GM19463 (cell line): ENCODE measurements at regions not wholly inside any gene's neighbourhood (a gene's known extent, or its start where the extent isn't known, plus 50 kb on each side); places are given as distances from the start of the nearest gene placed in this dataset.
"Not testable (repeated sequence)": the region's sequence is repeated elsewhere in the genome, so short reads cannot be mapped to it uniquely, and the experiment has no call there.

Experiments
- ATAC-seq: cut with Tn5 transposase; IDR thresholded peaks from one replicate; pipeline ENCODE4 v1.9.1; 2021; ENCODE audit warnings: mild to moderate bottlenecking, moderate library complexity; ENCODE audit not compliant: unreplicated experiment

DNA sequence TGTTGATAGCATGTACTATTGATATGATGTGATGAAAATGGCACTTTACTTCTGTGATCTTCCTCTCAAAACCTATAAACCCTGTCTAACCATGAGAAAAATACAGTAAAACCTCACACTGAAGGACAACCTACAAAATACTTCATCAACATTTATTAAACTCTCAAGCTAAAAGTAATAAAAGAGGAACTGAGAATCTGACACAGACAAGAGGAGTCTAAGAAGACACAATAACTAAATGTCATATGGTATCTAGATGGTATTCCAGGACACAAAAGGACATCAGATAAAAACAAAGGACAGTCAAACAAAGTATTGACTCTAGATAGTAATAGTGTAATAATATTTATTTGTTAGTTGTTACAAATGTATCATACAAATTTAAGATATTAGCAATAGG lies 655.3 kb downstream of the SH3BGRL start:
- no peak for ATAC-seq

- no peak for ATAC-seq
Measured at GRCh38 chrX:81866873-81867272, 665.0 kb downstream of the SH3BGRL start.

- no peak for ATAC-seq
Measured at GRCh38 chrX:81868979-81869378, 667.1 kb downstream of the SH3BGRL start.

- ATAC-seq: no peak
Measured at GRCh38 chrX:81874807-81875206, 672.9 kb downstream of the SH3BGRL start.

- no peak for ATAC-seq
Measured at GRCh38 chrX:81875800-81876199, 673.9 kb downstream of the SH3BGRL start.

DNA sequence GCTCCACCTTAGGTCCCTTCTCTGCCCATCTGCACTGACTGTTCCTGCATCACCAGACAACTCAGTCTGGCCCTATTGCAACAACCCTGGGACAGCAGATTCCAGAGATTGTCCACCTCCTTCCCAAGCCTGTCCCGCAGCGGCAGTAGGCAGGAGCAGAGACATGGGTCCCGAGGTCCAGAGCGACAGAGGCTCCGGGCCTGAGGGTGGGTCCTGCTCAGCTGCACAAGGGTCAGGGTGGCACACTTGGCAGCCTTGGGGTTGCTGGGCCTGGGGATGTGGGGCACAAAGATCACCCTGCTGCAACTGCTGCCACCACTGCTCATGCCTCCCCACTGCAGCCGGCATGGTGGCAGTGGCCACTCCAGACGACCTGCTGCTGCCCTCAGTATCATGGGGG lies 674.5 kb downstream of the SH3BGRL start:
- no peak for ATAC-seq

- ATAC-seq: no peak
Measured at GRCh38 chrX:81890521-81890920, 688.6 kb downstream of the SH3BGRL start.

DNA sequence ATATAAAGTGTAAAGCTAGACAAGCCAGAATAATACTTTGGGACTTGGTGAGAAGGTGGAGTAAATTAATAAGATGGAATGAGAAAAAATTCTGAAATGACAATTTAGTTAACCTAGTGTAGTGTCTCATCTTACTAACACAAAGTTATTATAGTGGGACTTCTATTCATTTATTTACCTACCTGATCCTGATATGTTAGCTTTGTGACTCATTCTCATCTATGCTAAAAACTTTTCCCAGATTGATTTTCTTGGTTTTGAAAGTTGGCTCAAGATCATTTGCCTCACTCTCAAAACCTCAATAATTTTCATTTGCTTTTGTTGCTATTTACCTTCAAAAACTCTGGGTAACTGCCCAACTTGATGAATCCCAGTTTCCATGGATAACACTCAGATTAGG lies 698.6 kb downstream of the SH3BGRL start:
- no peak for ATAC-seq

DNA sequence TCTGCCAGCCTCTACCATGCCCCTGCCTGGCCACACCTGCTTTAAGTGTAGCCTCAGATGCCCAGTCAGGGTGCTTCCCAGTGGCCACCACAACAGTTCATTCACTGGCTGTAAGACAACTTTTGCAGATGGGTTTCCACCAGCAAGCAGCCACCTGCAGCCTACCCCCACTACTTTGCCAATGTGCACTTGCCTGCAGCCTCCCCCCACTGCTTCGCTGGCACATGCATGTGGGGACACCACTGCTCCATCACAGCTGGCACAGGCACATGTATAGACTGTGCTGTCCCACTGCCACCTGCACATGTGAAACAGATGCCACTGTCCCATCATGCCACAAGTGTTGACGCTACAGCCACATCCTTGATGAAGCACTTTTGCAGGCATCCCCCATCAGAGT lies 723.9 kb downstream of the SH3BGRL start:
- no peak for ATAC-seq

- not testable (repeated sequence) for ATAC-seq
Measured at GRCh38 chrX:81945911-81946310, 744.0 kb downstream of the SH3BGRL start.

DNA sequence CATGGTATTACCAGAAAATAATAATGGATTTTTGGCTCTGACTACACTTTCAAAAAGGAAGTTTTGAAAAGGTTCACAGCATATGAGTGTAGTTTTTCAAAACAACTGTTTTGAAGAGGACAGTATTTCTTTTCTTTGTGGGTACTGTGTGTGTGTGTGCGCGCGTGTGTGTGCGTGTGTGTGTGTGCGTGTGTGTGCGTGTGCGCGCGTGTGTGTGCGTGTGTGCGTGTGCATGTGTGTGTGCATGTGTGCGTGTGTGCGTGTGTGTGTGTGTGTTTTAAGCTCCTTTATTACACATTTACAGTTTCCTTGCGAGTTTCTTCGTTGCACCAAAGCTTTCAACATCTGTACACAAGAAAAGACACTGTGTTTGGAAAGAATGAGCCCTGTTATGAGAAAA lies 755.4 kb downstream of the SH3BGRL start:
- no peak for ATAC-seq

DNA sequence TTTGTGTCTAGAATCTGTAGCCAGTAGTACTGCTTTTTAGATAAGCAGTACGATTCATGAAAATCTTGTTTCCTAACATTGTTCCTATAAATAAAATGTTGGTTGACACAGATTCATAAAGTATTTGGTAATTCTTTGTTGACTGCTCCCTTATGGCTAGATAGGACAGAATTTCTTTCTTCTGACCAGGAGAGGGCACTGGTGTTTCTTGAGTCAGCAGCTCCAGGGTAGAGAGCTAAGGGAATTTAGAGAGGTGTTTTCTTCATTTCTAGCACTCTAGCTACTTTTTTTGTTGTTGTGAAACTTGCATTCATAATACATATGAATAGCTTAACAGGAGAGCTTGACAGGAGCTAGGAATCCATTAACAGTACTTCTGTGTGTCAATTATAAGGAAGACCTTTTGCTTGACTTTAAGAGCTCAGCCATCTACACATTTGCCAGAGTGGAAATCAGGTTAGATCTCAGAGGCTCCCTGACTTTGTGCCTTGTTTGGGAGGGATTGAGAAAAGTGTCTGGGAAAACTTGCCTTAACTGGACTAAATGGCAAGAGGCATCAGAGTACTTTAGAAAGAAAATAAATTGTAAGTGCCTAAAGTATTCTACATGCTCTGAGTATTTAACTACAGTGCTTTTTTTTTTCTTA lies 756.1 kb downstream of the SH3BGRL start:
- ATAC-seq: peak; percentile 81

GRCh38 chrX:81959964-81960363 lies 758.1 kb downstream of the SH3BGRL start:
- no peak for ATAC-seq

DNA sequence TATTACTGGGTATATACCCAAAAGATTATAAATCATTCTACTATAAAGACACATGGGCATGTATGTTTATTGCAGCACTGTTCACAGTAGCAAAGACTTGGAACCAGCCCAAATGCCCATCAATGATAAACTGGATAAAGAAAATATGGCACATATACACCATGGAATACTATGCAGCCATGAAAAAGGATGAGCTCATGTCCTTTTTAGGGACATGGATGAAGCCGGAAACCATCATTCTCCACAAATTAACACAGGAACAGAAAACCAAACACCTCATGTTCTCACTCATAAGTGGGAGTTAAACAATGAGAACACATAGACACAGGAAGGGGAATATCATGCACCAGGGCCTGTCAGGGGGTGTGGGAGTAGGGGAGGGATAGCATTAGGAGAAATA lies 772.5 kb downstream of the SH3BGRL start:
- not testable (repeated sequence) for ATAC-seq

DNA sequence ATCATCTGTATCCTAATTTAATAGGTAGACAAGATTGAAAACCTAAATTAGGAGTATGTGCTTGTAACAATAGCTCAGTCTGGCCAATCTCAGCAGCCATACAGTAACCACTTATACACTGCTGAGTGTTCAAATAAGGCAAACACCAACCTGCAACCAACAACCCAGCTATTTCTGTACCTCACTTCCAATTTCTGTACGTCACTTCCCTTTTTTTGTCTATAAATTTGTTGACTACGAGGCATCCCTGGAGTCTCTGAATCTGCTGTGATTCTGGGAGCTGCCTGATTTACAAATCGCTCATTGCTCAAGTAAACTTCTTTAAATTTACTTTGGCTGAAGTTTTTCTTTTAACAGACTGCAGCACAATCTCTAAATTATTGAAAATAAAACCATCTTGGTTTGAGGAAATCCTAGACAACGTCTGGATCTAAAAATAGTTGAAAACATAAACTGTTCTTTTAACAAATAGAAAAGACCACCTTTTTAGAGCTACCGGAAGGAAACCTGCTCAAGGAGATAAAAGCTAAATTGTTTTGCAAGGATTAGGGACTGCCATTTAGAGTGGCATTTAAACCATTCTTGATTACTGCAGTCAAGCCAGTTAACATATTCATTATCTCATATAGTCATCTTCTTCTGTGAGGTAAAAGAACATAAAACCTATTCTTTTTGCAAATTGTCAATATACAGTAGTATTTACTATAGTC lies 778.1 kb downstream of the SH3BGRL start:
- ATAC-seq: no peak

- ATAC-seq: not testable (repeated sequence)
Measured at GRCh38 chrX:81987217-81987616, 785.3 kb downstream of the SH3BGRL start.

DNA sequence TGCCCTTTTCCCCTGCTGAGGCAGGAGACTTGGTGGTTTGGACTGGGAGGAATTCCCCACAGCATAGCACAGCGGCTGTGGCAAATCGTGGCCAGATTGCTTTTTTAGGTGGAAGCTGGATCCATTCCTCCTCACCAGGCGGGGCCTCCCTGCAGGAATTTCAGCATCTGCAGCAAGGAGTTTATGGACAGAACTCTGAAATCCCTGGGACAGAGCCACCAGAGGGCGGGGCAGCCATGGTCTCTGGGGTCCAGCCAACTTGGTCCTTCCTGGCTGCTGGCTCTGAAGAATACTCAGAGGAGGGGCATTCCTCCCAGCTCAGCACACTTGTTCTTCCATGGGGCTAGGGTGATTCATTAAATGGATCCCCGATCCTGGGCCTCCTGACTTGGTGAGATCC lies 794.3 kb downstream of the SH3BGRL start:
- ATAC-seq: no peak

- no peak for ATAC-seq
Measured at GRCh38 chrX:82029571-82030218, 827.8 kb downstream of the SH3BGRL start.

- no peak for ATAC-seq
Measured at GRCh38 chrX:82031250-82031649, 829.3 kb downstream of the SH3BGRL start.

DNA sequence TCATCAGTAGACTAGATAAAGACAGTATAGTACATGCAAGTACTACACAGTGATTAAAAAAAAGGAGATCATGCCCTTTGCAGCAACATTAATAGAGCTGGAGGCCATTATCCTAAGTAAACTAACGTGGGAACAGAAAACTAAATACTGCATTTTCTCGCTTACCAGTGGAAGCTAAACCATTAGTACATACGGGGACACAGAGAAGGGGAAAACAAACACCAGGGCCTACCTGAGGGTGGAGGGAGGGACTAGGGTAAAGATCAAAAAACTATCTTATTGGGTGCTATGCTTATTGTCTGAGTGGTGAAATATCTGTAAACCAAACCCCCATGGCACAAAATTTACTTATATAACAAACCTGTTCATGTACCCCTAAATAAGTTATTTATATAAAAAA lies 836.9 kb downstream of the SH3BGRL start:
- ATAC-seq: no peak

GRCh38 chrX:82041034-82041433 lies 839.1 kb downstream of the SH3BGRL start:
- ATAC-seq: no peak

- no peak for ATAC-seq
Measured at GRCh38 chrX:82058728-82059127, 856.8 kb downstream of the SH3BGRL start.
